ENCODE measurements at regions not wholly inside any gene's neighbourhood (a gene's known extent, or its start where the extent isn't known, plus 50 kb on each side); places are given as distances from the start of the nearest gene placed in this dataset.

- TF ChIP-seq CTCF (IDR thresholded peaks at IDR 0.05) (no peak), POLR2A (IDR thresholded peaks at IDR 0.05) (no peak)
Observed at GRCh38 chr3:46131884-46132450, 76.1 kb downstream of the CCR1 start.

Data from uterus (tissue), 2 donors.